C4-2B (cell line): ENCODE measurements at regions not wholly inside any gene's neighbourhood (a gene's known extent, or its start where the extent isn't known, plus 50 kb on each side); places are given as distances from the start of the nearest gene placed in this dataset.

Experiments
- ZFX ChIP-seq: fragments of 450-650 bp; IDR thresholded peaks from 2 replicates; pipeline ENCODE4 v1.6.1; 2017
- TF ChIP-seq, protein P1 (sequence below): fragments of 450-650 bp; conservative IDR thresholded peaks from 2 replicates; pipeline ENCODE4 v1.5.1; 2017; ENCODE audit warnings: mild to moderate bottlenecking

- TF ChIP-seq, protein P1, sequence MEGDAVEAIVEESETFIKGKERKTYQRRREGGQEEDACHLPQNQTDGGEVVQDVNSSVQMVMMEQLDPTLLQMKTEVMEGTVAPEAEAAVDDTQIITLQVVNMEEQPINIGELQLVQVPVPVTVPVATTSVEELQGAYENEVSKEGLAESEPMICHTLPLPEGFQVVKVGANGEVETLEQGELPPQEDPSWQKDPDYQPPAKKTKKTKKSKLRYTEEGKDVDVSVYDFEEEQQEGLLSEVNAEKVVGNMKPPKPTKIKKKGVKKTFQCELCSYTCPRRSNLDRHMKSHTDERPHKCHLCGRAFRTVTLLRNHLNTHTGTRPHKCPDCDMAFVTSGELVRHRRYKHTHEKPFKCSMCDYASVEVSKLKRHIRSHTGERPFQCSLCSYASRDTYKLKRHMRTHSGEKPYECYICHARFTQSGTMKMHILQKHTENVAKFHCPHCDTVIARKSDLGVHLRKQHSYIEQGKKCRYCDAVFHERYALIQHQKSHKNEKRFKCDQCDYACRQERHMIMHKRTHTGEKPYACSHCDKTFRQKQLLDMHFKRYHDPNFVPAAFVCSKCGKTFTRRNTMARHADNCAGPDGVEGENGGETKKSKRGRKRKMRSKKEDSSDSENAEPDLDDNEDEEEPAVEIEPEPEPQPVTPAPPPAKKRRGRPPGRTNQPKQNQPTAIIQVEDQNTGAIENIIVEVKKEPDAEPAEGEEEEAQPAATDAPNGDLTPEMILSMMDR: no peak
- no peak for TF ChIP-seq ZFX
Observed at GRCh38 chrX:33333271-33333670, 121.9 kb upstream of the DMD start.
